ENCODE measurements at regions not wholly inside any gene's neighbourhood (a gene's known extent, or its start where the extent isn't known, plus 50 kb on each side); places are given as distances from the start of the nearest gene placed in this dataset.

DNA sequence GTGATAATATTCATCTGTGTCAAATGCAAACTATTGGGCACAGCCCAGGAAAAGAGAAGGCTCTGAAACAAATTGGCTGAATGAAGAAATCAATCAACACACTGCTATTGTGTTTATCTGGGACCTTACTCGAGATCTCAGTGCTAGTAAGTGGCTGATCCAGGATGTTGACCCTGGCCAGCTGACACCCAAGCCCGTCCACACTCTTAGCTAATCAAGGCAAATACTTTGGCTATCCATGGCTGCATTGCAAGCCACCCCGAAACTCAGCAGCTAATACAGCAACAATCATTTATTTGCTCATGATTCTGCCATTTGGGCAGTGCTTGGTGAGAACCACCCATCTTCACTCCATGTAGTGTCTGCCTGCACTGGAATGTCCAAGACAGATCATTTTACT, 74.1 kb upstream of the UBE3A start:
- DNase-seq (ENCODE audit: extremely low spot score), result no peak
- ChIA-PET POLR2A (no interaction called here), CTCF (interaction anchor here (0.6 kb wide), 1 partner anchor 262 kb away, joined by 3 read pairs; no protein-coding TSS in a partner anchor)
- TF ChIP-seq TARDBP (IDR thresholded peaks at IDR 0.05), result no peak
- TF ChIP-seq HDGF (IDR thresholded peaks at IDR 0.05; ENCODE audit: borderline replicate concordance), result no peak

DNA sequence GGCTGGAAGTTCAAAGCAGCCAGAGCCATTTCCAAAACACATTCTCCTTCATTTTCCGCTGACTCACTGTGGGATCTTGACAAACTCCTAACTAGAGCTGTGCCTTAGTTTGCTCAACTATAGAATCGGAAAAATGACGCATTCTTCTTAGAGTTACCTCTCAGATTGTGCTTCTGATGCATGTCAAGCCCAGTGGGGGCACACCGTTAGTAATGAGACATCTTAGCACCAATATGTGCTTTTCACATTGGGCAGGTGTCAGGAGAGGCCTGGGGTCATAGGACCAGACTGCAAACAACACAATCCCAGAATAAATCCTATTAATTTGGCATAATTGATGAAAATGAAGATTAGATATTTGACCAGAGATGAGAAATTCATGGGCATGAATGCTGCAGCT, 71.3 kb upstream of the UBE3A start:
- TF ChIP-seq FOXK2 (IDR thresholded peaks at IDR 0.05), result no peak
- TF ChIP-seq SP1 (IDR thresholded peaks at IDR 0.05), result no peak
- no peak for TF ChIP-seq LEF1 (IDR thresholded peaks at IDR 0.05; ENCODE audit: borderline replicate concordance)
- POLR2A ChIA-PET, result no interaction called here
- CTCF ChIA-PET, result interaction anchor here (1.2 kb wide), 1 partner anchor 159 kb away, joined by 3 read pairs; no protein-coding TSS in a partner anchor
- DNase-seq (ENCODE audit: extremely low spot score), result no peak

DNA sequence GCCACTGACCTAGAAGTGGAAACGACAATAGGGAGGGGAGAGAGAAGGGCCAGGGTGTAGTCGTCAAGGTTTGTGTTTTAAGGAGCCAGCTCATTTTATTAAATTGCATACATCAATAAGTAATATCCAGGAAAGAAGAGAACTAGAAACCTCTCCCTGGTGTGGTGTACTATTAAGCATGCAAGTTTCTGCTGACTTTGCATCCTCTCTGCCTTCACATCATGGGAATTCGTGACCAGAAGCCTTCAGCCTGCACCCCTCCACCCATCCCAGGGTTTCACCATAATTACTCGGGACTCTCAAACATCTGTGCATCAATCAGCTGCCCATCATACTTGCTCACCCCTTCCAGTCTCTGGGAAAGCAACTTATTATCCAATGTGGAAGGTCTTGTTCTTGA, 70.9 kb upstream of the UBE3A start:
- CTCF ChIA-PET, result interaction anchor here (1.2 kb wide), 1 partner anchor 160 kb away, joined by 3 read pairs; no protein-coding TSS in a partner anchor
- POLR2A ChIA-PET, result no interaction called here
- no peak for TF ChIP-seq FOXA1 (IDR thresholded peaks at IDR 0.05)
- TF ChIP-seq TARDBP (IDR thresholded peaks at IDR 0.05), result no peak
- no peak for TF ChIP-seq FOXK2 (IDR thresholded peaks at IDR 0.05)
- no peak for TF ChIP-seq SUZ12 (IDR thresholded peaks at IDR 0.05)
- TF ChIP-seq, protein P1, sequence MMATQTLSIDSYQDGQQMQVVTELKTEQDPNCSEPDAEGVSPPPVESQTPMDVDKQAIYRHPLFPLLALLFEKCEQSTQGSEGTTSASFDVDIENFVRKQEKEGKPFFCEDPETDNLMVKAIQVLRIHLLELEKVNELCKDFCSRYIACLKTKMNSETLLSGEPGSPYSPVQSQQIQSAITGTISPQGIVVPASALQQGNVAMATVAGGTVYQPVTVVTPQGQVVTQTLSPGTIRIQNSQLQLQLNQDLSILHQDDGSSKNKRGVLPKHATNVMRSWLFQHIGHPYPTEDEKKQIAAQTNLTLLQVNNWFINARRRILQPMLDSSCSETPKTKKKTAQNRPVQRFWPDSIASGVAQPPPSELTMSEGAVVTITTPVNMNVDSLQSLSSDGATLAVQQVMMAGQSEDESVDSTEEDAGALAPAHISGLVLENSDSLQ (IDR thresholded peaks at IDR 0.05), result no peak
- no peak for TF ChIP-seq ARNT (IDR thresholded peaks at IDR 0.05)
- no peak for TF ChIP-seq ZNF384 (IDR thresholded peaks at IDR 0.05)
- TF ChIP-seq CTBP1 (IDR thresholded peaks at IDR 0.05; ENCODE audit: borderline replicate concordance), result no peak
- no peak for TF ChIP-seq LEF1 (IDR thresholded peaks at IDR 0.05; ENCODE audit: borderline replicate concordance)
- TF ChIP-seq ELF4 (IDR thresholded peaks at IDR 0.05), result no peak
- TF ChIP-seq SP1 (IDR thresholded peaks at IDR 0.05), result no peak
- TF ChIP-seq FOXM1 (IDR thresholded peaks at IDR 0.05; ENCODE audit: borderline replicate concordance), result no peak
- TF ChIP-seq BHLHE40 (IDR thresholded peaks at IDR 0.05; ENCODE audit: borderline replicate concordance), result no peak
- no peak for DNase-seq (ENCODE audit: extremely low spot score)

DNA sequence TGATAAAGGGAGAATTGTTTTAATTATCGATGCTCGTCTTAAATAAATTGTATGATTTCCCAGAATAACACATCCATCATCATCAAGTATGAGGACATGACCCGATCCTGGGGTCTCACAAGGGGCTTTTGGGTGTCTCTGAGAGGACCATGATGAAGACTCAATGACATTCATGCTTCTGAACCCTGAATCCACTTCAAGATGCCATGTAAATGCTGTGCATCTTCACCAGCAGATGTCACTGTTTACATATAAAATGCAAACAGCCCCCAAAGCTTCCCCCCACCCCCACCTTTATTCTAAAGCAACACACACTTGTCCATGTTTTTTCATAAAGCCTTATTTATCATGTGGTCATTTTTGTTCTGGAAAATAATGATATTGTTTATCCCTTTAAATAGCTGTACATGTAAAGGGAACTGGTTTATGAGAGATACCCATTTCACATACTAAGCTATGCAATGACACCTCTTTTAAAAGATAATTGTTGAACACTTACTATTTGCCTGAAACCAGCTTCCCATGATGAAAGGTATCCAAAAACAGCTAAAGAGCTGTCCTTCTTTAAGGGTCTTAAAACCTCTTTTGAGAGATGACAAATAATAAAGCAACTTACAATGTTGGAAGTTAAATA, 69.7 kb upstream of the UBE3A start:
- ChIA-PET POLR2A (no interaction called here), CTCF (interaction anchor here (0.6 to 0.9 kb wide), 6 partner anchors 201 to 1302 kb away, joined by 3 to 12 read pairs (median 6); no protein-coding TSS in a partner anchor)
- DNase-seq (ENCODE audit: extremely low spot score), result peak; percentile 8
- no peak for TF ChIP-seq FOXM1 (IDR thresholded peaks at IDR 0.05; ENCODE audit: borderline replicate concordance)
- TF ChIP-seq FOXA1 (IDR thresholded peaks at IDR 0.05), result no peak
- TF ChIP-seq L3MBTL2 (conservative IDR thresholded peaks at IDR 0.05), result no peak
- TF ChIP-seq SP1 (IDR thresholded peaks at IDR 0.05), result no peak
- no peak for TF ChIP-seq FOXK2 (IDR thresholded peaks at IDR 0.05)
- no peak for TF ChIP-seq HDGF (IDR thresholded peaks at IDR 0.05; ENCODE audit: borderline replicate concordance)
- no peak for TF ChIP-seq LEF1 (IDR thresholded peaks at IDR 0.05; ENCODE audit: borderline replicate concordance)

DNA sequence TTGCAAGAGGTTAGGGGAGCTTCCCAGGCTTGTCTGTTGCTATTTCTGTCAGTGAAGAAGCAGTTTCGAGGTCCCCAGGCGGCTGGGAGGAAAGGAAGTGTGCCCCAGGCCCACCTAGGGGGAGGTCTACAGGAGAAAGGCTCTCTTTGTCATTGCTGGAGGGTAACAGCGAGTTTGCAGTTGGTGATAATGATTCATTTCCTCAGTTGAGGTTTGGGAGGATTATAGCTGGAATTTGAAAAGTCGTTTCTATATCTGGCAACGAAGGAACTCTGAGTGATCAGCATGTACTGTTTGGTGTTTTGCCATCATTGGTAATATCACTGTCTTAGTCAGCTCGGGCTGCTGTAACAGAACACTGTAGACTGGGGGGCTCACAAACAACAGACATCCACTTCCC, 65.5 kb upstream of the UBE3A start:
- TF ChIP-seq ARNT (IDR thresholded peaks at IDR 0.05), result no peak
- TF ChIP-seq SP1 (IDR thresholded peaks at IDR 0.05), result no peak
- no peak for TF ChIP-seq HDGF (IDR thresholded peaks at IDR 0.05; ENCODE audit: borderline replicate concordance)
- no peak for TF ChIP-seq ZNF384 (IDR thresholded peaks at IDR 0.05)
- TF ChIP-seq FOXM1 (IDR thresholded peaks at IDR 0.05; ENCODE audit: borderline replicate concordance), result no peak

DNA sequence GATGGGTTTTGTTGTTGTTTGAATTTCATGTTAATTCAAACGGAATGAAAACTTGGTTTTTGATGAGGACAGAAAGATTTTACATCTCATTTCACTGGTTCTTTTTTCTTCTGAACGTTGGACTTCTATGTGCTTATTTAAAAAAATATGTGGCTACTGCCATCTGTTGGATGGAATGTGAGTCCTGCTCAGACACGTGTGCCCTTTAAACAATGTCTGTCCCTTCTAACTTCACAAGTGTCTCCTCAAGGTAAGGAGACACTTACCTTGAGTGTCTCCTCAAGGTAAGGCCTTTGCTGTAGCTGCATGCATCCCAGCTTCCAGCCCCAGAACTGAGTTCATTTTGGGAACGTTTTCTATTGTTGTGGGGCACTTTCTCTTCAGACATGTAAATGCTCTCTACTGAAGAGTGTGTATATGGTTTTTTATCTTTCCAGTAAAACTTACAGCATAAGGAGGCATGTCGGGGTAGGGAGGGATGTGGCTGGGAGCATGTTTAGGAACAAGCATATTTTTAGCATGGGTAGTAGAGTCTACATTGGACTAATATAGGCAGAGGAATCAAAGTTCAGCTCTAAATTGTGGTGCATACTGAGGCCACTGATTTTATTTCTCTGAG, 63.1 kb upstream of the UBE3A start:
- CTCF ChIA-PET, result interaction anchor here (0.7 kb wide), 1 partner anchor 880 kb away, joined by 3 read pairs; no protein-coding TSS in a partner anchor
- TF ChIP-seq SP1 (IDR thresholded peaks at IDR 0.05) (no peak), TARDBP (IDR thresholded peaks at IDR 0.05) (no peak), FOXK2 (IDR thresholded peaks at IDR 0.05) (no peak), ELF4 (IDR thresholded peaks at IDR 0.05) (no peak), FOXA1 (IDR thresholded peaks at IDR 0.05) (no peak), CTBP1 (IDR thresholded peaks at IDR 0.05; ENCODE audit: borderline replicate concordance) (no peak), L3MBTL2 (conservative IDR thresholded peaks at IDR 0.05) (no peak), ARNT (IDR thresholded peaks at IDR 0.05) (no peak), SUZ12 (IDR thresholded peaks at IDR 0.05) (no peak), HDGF (IDR thresholded peaks at IDR 0.05; ENCODE audit: borderline replicate concordance) (no peak), FOXM1 (IDR thresholded peaks at IDR 0.05; ENCODE audit: borderline replicate concordance) (no peak), NFRKB (IDR thresholded peaks at IDR 0.05) (no peak), ZNF384 (IDR thresholded peaks at IDR 0.05) (no peak), LEF1 (IDR thresholded peaks at IDR 0.05; ENCODE audit: borderline replicate concordance) (no peak), BHLHE40 (IDR thresholded peaks at IDR 0.05; ENCODE audit: borderline replicate concordance) (no peak)
- TF ChIP-seq, protein P1 (IDR thresholded peaks at IDR 0.05), result no peak
- DNase-seq (ENCODE audit: extremely low spot score), result no peak
- POLR2A ChIA-PET, result no interaction called here

More for the DNA sequence above, 65.5 kb upstream of the UBE3A start:
- DNase-seq (ENCODE audit: extremely low spot score), result no peak
- ChIA-PET POLR2A (no interaction called here), CTCF (no interaction called here)

GRCh38 chr15:25498835-25499234, 60.0 kb upstream of the UBE3A start:
- TF ChIP-seq LEF1 (IDR thresholded peaks at IDR 0.05; ENCODE audit: borderline replicate concordance) (no peak), SP1 (IDR thresholded peaks at IDR 0.05) (no peak), BHLHE40 (IDR thresholded peaks at IDR 0.05; ENCODE audit: borderline replicate concordance) (no peak), TARDBP (IDR thresholded peaks at IDR 0.05) (no peak), SUZ12 (IDR thresholded peaks at IDR 0.05) (no peak)
- ChIA-PET CTCF (interaction anchor here (0.6 kb wide), 1 partner anchor 338 kb away, joined by 3 read pairs; no protein-coding TSS in a partner anchor), POLR2A (no interaction called here)

More at GRCh38 chr15:25498835-25499234, 60.0 kb upstream of the UBE3A start:
- DNase-seq (ENCODE audit: extremely low spot score), result no peak
